EH (cell line): ENCODE measurements at regions not wholly inside any gene's neighbourhood (a gene's known extent, or its start where the extent isn't known, plus 50 kb on each side); places are given as distances from the start of the nearest gene placed in this dataset.
A peak's percentile ranks its signal among the peaks of the same experiment; 100 is the strongest.
"Not testable (repeated sequence)": the region's sequence is repeated elsewhere in the genome, so short reads cannot be mapped to it uniquely, and the experiment has no call there.

Experiments used
- DNase-seq: peaks from one replicate; pipeline ENCODE4 v3.0.0-alpha.2; 2015; ENCODE audit warnings: low read depth

DNA sequence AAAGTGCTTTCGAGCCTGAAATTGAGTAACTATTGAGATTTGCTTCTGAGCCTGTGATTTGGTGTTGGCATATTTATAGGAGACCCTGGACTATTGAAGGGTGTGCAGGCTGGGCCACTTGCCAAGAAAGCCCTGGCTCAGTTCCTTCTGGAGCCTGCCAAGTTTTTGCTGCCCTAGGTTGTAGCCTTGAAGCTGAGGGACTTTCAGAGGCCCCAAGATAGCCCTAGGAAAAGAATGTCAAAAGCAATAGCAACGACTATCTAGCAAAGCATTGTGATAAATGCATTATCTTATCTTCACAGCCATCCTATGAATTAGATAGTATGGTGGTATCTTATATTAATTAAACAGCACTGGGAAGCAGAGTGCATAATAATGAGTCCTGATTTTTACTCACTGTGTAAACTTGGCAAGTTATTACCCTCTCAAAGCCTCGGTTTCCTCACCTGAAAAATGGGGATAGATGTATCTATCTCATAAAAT, 473.7 kb upstream of the PODXL start:
- DNase-seq, result no peak

DNA sequence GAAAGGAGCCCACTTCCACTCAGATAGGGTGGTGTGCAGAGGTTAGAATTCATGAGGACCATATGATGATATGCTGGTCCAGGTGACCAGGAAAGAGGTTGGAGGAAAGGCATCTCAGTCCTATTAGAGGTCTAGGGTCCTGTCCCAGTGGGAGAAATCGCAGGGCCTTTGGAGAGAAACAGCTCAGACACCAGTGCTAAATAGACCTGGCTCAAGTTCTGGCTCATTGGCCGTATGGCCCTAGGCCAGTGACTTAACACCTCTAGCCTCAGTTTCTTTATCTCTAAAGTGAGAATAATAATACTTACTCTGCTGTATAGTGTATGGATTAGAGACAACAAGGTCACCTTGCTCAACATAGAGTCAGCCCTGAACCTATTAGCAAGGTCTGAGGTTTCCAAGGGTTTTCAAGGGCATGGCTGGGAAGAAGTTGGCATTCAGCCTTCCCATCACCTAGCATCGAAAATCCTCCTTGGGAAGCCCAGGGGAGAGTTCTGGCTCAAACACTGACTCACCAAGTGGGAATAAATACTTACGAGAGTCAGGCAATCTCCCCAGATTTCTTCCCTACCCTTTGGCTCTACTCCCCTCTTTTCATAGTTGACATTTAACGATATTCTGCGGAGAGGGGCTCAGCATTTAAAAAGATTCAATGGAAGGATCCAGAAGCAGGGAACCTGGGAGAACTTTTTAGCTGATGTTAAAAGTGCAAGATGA, 473.1 kb upstream of the PODXL start:
- no peak for DNase-seq

DNA sequence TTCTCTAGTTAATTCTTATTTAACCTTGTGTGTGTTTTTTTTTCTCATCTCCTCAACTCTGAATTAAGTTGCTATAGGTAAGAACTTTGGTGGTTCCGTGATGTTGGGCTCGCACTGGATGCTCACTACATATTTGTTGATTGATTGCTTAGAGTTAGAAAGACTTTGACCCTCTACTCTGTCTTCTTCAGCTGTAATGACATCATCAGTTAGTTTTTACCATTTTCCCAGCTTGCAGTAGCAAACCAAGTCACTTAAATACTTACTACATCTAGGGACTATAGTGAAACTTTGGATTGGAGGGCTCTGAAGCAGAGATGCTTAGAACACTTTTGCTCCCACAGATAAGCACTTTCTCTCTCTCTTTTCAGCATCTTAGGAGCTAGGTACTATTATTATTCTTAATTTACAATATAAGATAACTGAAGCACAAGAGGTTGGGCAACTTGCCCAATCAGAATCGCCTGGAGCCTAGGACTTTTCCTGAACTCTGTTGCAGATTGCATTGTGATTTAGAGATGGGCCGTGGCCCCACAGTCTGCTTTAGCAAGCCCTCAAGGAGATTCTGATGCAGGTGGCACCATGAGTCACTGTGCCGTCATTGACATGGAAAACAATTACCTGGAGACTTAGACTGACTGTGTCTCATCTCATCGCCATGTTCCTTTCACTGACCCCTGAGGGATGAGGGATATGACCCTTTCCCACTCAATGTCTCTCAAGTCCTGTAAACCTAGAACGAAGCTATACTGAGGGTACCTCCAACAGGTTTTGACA, 471.9 kb upstream of the PODXL start:
- no peak for DNase-seq

DNA sequence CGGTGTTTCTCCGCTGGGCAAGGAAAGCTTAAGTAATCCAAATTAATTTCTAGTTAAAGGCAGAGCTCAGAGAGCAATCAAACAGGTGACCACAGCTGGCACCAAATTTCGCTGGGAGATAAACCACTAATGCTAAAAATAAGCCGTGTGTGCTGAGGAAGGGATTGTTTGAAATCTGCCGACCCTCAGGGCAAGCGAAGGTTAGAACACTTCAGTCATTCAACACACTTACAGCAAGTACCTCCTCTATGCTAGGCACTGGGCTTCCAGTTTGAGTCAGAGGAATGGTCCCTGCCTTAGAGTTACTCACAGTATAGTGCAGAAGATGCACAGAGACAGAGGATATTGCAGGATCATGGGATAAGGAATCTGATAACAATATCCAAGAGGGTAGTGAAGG, 467.9 kb upstream of the PODXL start:
- no peak for DNase-seq

DNA sequence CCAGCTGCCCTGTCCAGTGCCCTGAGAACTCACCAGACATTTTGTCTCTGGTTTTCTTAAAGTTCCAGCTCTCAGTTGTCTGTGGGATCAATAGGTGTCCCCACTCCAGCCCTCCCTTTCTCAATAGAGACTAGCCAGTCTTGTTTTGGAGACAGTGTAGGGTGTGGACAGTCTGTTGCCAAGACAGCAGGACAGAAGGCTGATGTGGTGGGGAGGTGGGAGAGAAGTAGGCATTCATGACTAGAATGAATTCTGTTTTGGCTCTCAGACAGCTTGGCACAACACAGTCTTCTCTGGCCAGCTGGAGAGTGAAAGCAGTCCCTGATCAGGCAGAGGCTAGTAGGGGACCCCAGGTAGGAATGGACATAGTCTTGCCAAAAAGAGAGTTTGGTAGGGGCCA, 467.0 kb upstream of the PODXL start:
- no peak for DNase-seq

DNA sequence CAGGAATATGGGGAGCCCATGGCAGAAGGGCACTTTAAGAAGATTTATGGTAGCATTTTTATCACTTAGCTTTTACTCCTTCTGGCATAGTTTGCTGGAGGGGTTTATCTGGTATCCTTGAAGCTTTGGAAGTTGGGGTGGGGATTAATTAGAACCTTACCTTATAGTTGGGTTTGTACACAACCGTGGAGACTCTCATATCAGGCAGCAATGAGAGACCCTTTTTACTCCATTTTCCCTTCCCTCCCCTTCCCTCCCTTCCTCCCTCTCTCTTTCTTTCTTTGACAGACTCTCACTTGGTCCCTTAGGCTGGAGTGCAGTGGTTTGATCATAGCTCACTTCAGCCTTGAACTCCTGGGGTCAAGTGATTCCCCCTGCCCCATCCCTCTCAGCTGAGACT, 465.8 kb upstream of the PODXL start:
- DNase-seq, result no peak

DNA sequence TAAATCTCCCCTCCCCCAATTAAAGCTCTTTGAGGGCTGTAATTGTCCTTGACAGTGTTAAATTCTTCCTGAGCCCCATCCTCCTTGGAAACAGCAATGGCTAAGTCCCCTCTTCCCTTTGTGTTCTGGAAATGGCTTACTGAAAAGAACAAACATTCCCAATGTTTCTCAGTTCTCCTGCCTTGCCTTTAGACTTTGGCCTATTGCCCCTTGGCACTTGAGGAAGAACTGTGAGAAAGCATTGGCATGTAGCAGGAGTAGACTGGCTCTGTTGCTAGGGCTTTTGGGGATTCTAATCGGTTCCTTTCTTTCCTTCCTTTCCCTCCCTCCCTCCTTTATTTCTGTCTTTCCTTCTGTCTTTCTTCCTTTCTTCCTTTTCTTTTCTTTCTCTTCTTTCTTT, 463.3 kb upstream of the PODXL start:
- DNase-seq, result no peak

DNA sequence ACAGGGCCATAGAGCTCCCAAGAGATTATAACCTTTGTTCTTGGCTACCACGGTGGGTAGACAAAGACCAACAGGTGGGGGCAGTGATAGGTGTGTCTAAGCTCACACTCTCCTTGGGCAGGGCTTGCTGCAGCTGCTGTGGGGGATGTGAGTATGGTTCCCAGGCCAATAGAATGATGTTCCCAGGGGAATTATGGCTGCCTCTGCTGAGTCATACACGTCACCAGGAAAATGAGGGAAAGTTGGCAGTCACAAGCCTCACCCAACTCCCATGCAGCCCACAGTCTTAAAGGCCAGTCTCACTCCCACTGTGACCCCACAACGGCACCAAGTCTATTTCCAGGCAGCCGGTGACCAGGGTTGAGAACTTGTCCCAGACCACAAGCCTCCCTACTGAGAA, 453.4 kb upstream of the PODXL start:
- peak; percentile 42 for DNase-seq

DNA sequence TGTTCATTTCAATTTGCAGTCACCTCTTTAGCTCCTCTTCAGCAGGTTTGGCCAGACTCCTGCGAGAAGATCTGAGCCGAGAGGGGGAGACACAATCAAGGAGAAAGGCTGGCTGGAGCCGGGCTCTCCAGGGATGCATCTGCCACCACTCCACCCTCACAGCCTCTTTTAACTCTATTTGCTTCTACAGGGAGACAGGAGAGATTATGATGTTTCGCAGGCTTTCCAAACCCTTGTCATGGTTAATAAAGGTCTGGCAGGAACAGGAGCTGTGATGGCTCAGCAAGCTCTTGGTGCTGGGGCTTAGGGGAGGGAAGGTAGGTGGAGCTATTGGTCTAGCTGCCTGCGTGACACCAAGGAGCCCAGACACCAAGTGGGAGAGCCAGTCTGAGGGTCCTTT, 448.1 kb upstream of the PODXL start:
- peak; percentile 29 for DNase-seq

DNA sequence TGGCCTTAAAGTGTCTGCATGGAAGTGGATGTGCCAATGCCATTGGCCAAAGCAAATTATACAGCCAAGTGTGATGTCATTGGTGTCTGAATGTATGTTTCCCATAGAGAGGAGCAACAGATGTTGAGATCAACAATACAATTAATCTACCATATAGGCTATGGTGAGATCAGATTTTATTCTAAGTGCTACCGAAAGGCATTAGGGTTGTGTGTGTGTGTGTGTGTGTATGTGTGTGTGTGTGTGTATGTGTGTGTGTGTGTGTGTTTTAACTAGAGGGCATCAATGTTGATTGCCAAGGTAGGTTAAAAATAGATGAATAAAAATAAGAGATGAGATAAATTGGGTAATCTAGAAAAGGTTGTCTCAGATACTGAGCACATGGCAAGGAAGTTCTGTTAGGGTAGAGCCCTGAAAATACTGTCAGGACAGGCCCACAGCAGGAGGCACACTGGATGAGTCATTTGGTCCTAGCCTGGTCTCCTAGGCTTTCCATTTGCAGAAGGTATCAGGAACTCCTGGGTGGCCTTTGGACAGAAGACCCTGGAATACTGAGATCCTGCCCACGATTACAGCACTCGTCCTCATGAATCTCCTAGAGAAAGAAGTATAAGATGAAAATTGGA, 446.0 kb upstream of the PODXL start:
- no peak for DNase-seq

DNA sequence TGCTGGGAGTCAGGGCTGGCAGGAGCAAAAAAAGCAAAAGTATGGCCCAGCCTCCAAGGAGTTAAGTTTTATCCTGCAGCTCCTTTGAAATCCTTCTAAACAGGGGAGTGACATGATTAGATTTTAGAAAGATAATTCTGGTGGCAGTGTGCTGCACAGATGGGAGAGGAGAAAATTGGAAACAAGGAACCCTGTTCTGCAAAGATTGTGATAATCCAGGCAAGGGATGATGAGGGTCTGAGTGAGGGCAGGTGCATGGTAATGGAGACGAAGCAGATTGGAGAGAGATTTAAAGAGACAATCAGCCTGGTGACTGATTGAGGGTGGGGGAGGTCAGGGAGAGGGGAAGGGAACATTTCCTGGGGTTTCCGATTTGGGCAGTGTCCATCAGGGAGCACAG, 444.7 kb upstream of the PODXL start:
- DNase-seq, result no peak

DNA sequence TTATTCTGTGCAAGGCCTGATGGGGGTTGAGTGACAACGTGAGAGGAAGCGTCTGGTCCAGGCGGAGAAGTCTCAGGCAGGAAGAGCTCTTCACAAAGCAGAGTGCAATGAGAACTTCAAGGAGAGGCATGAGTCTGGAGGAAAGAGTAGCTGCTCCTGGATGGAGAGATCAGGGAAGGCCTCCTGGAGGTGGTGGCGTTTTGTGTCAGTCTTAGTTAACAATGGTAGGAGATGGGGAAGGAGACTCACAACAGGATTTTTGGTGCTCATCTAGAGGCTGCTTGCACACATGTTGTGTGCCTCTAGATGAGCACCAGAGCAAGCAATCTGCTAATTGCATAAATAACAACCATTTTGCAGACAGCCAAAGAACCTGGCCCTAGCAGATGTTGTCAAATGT, 442.8 kb upstream of the PODXL start:
- DNase-seq, result no peak

DNA sequence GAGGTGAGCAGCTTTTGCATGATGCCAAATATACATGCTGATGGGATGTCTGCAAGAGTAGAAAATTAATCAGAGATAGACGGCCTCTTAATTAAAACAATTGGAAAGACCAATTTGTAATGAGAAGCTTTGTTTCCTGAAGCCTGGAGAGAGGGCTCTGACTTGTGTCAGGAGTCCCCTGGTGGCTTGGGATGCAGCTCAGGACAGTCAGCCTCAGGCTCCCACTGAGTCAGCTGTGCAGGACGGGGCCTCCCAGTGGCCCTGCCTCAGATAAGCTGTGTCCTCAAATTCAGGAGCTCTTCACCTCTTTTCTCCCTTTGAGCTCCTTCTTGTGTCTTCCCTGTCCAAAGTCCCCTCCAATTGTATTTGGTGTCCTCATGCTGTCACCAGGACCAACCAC, 438.9 kb upstream of the PODXL start:
- no peak for DNase-seq

DNA sequence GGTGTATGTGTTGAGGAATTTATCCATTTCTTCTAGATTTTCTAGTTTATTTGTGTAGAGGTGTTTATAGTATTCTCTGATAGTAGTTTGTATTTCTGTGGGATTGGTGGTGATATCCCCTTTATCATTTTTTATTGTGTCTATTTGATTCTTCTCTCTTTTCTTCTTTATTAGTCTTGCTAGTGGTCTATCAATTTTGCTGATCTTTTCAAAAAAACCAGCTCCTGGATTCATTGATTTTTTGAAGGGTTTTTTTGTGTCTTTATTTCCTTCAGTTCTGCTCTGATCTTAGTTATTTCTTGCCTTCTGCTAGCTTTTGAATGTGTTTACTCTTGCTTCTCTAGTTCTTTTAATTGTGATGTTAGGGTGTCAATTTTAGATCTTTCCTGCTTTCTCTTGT, 424.6 kb upstream of the PODXL start:
- DNase-seq, result not testable (repeated sequence)

DNA sequence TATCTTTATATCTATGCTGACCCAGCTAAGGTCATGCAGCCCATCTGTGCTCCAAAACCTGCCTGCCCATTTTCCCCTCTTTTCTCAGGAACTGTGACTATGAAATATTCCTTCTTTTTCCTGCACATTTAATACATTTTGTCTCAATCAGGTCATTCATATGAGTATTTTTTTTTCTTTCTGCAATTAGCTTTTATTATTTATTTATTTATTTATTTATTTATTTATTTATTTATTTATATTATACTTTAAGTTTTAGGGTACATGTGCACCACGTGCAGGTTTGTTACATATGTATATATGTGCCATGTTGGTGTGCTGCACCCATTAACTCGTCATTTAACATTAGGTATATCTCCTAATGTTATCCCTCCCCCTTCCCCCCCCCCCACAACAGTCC, 421.7 kb upstream of the PODXL start:
- DNase-seq, result not testable (repeated sequence)

DNA sequence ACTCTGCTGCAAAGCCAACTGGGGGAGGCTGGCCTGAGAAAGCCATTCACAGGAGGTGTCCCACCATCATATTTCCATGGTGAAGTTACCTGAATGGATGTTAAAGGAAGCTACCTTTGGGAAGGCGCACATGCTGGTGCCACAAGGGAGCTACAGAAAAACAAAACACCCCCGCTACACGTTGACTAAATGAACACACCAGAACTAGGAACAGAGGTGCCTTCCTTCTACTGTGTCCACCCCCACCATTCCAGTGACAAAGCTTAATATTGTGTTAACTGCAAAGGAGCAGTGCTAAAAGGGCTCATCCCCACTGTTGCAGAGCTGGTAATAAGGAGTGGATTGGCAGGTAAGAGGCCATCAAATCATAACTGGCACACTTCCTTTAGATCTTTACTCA, 420.0 kb upstream of the PODXL start:
- DNase-seq, result no peak

DNA sequence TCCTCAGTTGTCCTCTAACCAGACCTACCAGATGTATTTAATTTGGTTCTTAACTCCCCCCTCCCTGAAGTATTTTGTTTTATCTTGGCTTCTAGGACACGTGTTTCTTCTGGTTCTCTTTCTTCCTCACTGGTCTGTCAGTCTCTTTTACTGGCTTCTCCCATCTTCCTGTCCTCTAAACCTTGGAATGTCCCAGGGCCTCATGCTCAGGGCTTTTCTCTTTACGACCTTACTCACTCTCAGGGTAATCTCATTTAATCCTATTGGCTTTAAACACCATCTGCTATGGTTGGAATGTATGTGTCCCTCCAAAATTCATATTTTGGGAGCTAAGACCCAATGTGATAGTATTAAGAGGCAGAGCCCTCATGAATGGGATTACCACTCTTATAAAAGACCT, 418.2 kb upstream of the PODXL start:
- DNase-seq, result no peak

DNA sequence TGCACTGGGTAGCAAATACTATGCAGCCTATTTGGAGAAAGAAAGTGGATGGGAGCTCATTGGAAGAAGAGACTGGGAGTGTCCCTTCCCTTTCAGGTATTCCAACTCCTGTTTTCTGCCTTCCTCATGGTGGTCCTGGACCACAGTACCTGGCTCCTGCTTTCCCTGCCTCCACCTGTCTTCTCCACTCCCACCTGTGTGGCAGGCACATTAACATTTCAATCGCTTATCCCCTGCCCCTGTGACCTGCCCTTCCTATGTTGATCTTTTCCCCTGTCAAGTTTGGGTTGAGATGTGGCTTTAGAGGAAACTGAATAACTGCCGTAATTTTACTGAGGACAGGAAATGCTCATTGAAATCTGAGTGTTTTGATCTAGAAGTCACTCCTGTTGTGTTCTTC, 415.8 kb upstream of the PODXL start:
- DNase-seq, result no peak

DNA sequence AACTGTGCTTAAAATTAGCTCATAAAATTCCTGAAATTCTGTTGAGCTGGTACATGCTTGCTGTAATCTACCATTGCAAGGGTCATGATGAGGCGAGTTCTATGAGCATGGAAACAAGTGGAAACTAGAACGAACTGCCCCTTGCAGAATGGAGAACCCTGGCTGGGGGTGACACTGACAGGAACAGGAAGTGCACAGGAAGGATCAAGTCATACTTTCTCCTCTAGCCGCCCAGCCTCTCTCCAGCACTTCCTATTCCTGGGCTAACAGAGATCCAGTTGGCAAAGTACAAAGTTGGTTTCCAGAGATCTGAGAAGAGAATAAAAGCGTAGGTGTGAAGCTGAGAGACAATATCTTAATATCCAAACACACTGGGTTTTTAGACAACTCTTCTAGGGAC, 414.2 kb upstream of the PODXL start:
- DNase-seq, result no peak

DNA sequence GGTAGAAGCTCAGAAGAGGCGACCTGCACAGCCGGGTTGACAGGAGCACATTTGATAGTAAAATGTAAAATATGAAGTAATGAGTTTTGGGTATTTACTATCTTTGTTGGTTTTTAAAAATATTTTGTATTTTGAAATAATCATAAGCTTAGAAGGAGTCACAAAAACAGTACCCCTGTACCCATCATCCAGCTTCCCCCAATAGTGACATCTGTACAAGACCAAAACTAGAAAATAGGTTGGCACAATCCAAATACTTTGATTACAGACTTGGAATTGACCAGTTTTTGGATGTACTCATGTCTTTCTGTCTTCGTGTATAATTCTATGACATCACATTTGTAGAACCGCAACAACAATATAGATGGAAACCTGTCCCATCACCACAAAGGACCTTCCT, 413.1 kb upstream of the PODXL start:
- no peak for DNase-seq

DNA sequence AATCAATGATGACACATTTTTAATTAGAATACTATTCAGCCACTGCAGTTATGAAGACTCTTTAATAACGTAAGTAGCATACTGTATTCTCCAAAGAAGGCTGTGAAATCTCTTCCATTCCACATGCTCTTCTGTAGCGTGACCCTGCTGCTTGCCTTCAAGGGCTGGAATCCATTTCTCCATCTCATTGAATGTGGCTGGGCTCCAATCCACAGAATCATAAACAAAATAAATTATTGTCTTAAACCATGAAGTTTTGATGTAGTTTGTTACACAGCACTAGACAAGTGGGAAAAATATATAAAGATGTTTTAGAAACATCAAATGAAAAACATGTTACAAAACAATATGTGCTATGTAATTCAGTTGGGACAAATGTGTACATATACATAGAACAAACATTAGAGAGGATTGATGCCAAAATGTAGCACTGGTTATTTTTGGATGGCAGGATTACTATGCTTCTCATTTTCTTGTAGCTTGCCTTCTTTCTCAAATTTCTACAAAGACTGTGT, 410.8 kb upstream of the PODXL start:
- DNase-seq, result no peak

DNA sequence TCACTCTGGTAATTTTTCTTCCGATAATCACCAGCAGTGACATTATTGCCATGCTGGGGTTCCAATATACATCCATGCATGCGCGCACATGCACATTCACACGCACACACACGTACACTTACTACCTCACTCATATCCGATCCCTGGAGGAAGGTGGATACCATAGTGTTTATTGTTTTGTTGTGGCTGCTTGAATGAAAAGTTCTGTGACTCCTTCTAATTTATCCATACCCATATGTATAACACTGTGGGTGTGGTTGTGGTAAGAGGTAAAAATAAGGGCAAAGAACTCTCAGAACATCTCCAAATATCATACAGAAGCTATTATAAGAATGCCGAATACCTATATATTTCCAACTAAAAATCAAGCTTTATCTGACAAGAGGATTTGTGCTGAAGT, 407.8 kb upstream of the PODXL start:
- no peak for DNase-seq

DNA sequence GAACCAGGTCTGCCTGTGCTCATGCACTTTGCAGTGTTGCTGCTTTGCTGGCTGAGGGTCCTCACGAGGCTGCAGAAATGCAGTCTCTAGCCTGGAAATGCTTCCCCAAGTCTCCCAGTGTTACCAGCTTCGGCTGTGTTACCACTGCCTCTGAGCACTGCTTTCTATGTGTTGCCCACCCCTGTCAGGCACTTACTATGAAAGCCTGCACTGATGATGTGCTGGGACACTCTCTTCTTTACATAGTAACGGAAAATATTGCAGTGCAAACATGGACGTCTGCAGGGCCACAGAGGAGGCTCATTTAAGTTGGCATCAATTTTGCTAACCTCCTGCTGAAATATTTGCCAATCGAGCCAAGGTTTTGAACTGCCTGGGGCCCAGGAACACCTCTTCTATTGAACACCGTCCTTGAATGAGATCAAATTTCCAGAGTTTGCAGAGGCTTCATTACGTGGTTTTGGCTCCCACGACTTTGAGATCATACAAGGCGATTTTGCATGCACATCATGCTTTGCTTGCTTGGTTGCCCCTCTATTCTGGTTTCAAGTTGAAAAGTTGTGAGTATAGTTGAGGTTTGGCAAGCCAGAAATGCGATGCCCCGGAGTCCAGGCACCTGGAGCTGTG, 404.7 kb upstream of the PODXL start:
- DNase-seq, result no peak
